GM12873 (cell line): ENCODE measurements at regions not wholly inside any gene's neighbourhood (a gene's known extent, or its start where the extent isn't known, plus 50 kb on each side); places are given as distances from the start of the nearest gene placed in this dataset.

Source experiments
- CTCF ChIP-seq: IDR thresholded peaks from 2 replicates; pipeline ENCODE4 v1.5.1; 2012; ENCODE audit warnings: low read depth, mild to moderate bottlenecking, moderate library complexity, low read length, control low read depth; ENCODE audit not compliant: insufficient read depth; ENCODE audit errors: missing control alignments

- no peak for TF ChIP-seq CTCF
Observed at GRCh38 chr4:17285747-17286146, 226.1 kb downstream of the QDPR start.

- TF ChIP-seq CTCF, result no peak
Observed at GRCh38 chr4:17284323-17285175, 227.3 kb downstream of the QDPR start.

GRCh38 chr4:17283832-17284231, 228.1 kb downstream of the QDPR start:
- no peak for TF ChIP-seq CTCF

GRCh38 chr4:17283251-17283650, 228.6 kb downstream of the QDPR start:
- no peak for TF ChIP-seq CTCF

- no peak for TF ChIP-seq CTCF
Observed at GRCh38 chr4:17280261-17281018, 231.4 kb downstream of the QDPR start.

- no peak for TF ChIP-seq CTCF
Observed at GRCh38 chr4:17276776-17277175, 235.1 kb downstream of the QDPR start.

- TF ChIP-seq CTCF, result no peak
Observed at GRCh38 chr4:17275836-17276235, 236.1 kb downstream of the QDPR start.
